Chondrocyte (in vitro differentiated cells): ENCODE measurements at regions not wholly inside any gene's neighbourhood (a gene's known extent, or its start where the extent isn't known, plus 50 kb on each side); places are given as distances from the start of the nearest gene placed in this dataset.

ENCODE experiments used
- DNase-seq: peaks from one replicate; pipeline ENCODE4 v3.0.0; 2021; ENCODE audit warnings: mixed read lengths, low spot score
- H3K27ac Mint-ChIP-seq: one replicate; pipeline ENCODE4 v1.8.0; 2021; ENCODE audit warnings: mild to moderate bottlenecking, moderate library complexity, mixed read lengths; ENCODE audit not compliant: unreplicated experiment
- H3K27me3 Mint-ChIP-seq: 2 replicates; pipeline ENCODE4 v1.8.0; 2021; ENCODE audit warnings: low read depth, mixed read lengths
- H3K36me3 Mint-ChIP-seq: 2 replicates; pipeline ENCODE4 v1.8.0; 2021; ENCODE audit warnings: low read depth, mixed read lengths
- H3K4me1 Mint-ChIP-seq: 2 replicates; pipeline ENCODE4 v1.8.0; 2021; ENCODE audit warnings: low read depth, mild to moderate bottlenecking, mixed read lengths
- H3K4me3 Mint-ChIP-seq: one replicate; pipeline ENCODE4 v1.8.0; 2021; ENCODE audit warnings: mild to moderate bottlenecking, moderate library complexity, mixed read lengths; ENCODE audit not compliant: unreplicated experiment
- H3K9me3 Mint-ChIP-seq: 2 replicates; pipeline ENCODE4 v1.8.0; 2021; ENCODE audit warnings: low read depth, mixed read lengths
- TF ChIP-seq, protein P1 (sequence below): fragments of 200-600 bp; sonication (generic); IDR thresholded peaks from 2 replicates; pipeline ENCODE4 v1.5.0; 2021; ENCODE audit warnings: antibody characterized with exemption, mild to moderate bottlenecking, moderate library complexity

DNA sequence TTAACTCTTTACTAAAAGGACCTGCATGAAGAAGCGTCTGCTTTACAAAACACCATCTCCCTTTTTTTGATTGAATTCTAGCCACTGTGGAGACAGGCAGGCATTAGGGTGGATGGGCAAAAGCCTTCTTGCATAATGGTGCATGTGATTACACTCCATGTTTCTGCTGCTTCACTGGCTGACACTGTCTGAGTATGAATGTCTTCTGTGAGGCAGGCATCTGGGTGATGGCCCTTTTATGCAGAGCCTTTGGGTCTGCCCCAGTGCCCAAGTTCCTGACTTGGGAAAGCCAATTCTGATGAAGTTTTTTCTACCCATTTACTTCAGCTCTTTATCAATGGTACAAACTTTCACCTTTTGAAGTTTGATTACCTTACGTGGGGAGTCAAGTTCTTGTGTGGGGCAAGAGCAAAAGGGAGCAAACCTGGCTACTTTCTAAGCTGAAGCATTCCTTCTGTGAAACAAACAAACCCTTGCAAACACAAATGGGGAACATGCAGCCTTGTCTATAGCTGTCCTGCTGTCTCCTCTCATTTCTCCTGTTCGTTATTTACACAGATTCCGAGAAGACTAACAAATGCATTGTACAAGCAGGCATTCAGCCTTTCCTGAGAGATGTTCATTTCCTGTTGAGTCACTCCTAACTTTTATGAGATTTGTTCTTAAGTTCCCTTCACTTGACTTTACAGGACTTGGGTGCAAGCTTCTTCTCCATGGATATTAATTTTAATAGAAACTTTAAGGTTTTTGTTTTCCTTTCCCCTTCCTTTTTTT, 301.9 kb downstream of the TLL1 start:
- DNase-seq = no peak
- Mint-ChIP-seq H3K27me3 (peaks cover 2% of the 10 kb centered on the region), H3K4me1 (no peaks in the 10 kb centered on the region), H3K4me3 (no peak overlapping the region), H3K27ac (no peak overlapping the region), H3K9me3 (peaks cover 7% of the 10 kb centered on the region), H3K36me3 (no peaks in the 10 kb centered on the region)
- TF ChIP-seq, protein P1, sequence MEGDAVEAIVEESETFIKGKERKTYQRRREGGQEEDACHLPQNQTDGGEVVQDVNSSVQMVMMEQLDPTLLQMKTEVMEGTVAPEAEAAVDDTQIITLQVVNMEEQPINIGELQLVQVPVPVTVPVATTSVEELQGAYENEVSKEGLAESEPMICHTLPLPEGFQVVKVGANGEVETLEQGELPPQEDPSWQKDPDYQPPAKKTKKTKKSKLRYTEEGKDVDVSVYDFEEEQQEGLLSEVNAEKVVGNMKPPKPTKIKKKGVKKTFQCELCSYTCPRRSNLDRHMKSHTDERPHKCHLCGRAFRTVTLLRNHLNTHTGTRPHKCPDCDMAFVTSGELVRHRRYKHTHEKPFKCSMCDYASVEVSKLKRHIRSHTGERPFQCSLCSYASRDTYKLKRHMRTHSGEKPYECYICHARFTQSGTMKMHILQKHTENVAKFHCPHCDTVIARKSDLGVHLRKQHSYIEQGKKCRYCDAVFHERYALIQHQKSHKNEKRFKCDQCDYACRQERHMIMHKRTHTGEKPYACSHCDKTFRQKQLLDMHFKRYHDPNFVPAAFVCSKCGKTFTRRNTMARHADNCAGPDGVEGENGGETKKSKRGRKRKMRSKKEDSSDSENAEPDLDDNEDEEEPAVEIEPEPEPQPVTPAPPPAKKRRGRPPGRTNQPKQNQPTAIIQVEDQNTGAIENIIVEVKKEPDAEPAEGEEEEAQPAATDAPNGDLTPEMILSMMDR = no peak

DNA sequence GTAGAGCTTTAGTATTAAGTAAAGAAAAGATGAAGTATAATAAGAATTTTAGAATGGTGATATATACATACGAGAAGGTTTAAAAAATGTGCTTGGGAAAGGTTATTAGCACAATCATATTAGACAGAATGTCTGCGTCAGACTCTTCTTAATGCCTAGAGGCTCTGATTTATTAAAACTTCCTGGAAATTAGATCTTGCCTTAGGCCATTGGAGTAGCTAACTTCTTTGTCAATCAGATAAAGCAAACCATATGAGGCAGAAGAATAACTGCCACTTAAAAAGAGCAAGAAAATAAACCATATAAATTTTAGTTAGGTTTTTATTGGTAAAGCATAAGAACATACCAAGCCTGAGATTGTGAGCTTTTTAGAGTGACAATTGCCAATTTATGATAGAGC, 309.1 kb downstream of the TLL1 start:
- DNase-seq = no peak
- Mint-ChIP-seq H3K4me3 (no peak overlapping the region), H3K27ac (no peak overlapping the region), H3K27me3 (peaks cover 18% of the 10 kb centered on the region), H3K36me3 (no peaks in the 10 kb centered on the region), H3K4me1 (no peaks in the 10 kb centered on the region), H3K9me3 (no peaks in the 10 kb centered on the region)
- TF ChIP-seq, protein P1 = no peak

DNA sequence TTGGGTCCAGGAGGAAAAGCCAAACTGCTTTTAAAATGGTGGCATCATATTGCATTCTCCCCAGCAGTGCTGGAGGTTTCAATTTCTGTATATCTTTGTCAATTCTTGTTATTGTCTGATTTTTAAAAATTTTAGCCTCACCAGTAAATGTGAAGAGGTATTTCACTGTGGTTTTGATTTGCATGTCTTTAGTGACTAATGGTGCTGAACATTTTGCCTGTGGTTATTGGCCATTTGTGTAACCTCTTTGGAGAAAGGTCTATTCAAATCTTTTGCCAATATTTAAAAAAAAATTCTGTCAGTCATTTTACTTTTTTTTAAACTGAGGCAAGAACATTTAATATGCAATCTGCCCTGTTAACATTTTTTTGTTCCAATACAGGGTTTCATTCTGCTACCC, 322.1 kb downstream of the TLL1 start:
- Mint-ChIP-seq H3K4me1 (no peaks in the 10 kb centered on the region), H3K27ac (no peak overlapping the region), H3K36me3 (no peaks in the 10 kb centered on the region), H3K27me3 (peaks cover 10% of the 10 kb centered on the region), H3K4me3 (no peak overlapping the region), H3K9me3 (no peaks in the 10 kb centered on the region)
- TF ChIP-seq, protein P1 = no peak
- DNase-seq = no peak

DNA sequence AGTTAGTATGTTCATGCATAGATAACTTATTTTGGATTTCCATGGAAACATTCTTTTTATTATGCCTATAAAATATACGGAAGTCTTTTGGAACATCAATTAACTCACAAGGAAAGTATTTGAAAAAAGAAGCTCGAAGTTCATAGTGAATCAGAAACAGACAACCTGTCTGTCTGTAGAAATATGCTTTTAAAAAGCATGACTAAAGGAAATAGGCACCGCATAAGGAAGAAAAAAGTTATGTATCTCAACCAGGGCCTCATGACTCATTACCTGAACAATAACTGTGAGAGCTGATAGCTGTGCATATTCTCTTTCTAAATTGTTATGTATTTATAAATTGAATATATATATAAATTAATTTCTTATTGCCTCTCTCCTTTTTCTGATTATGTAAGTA, 324.1 kb downstream of the TLL1 start:
- Mint-ChIP-seq H3K9me3 (no peaks in the 10 kb centered on the region), H3K4me3 (no peak overlapping the region), H3K27ac (no peak overlapping the region), H3K36me3 (no peaks in the 10 kb centered on the region), H3K4me1 (no peaks in the 10 kb centered on the region), H3K27me3 (peaks cover 5% of the 10 kb centered on the region)
- DNase-seq = no peak
- TF ChIP-seq, protein P1 = no peak

DNA sequence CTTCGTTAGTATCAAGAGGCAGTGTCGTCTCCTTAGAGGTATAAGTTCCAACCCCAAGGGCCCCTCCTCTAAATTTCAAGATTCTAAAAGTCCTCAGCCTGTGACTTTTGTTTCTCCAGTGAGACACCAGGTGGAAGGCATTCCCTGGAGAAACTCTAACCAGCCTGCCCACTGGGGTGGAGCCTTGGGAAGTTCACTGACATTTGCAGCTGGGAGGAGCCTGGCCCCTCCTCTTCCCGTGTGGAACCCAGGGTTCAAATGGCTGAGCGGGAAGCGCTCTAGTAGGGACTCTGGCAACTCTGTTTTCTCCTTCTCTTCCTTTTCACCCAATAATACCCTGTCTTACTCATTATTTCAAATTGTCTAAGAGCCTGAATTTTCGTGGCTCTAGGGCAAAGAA, 325.0 kb downstream of the TLL1 start:
- Mint-ChIP-seq H3K4me3 (no peak overlapping the region), H3K9me3 (no peaks in the 10 kb centered on the region), H3K36me3 (no peaks in the 10 kb centered on the region), H3K27ac (no peak overlapping the region), H3K27me3 (no peaks in the 10 kb centered on the region), H3K4me1 (no peaks in the 10 kb centered on the region)
- TF ChIP-seq, protein P1 = no peak
- DNase-seq = no peak
